ENCODE measurements at regions not wholly inside any gene's neighbourhood (a gene's known extent, or its start where the extent isn't known, plus 50 kb on each side); places are given as distances from the start of the nearest gene placed in this dataset.

- TF ChIP-seq PHF8 (conservative IDR thresholded peaks at IDR 0.05; ENCODE audit: low read depth, low read length) (no peak), GABPA (IDR thresholded peaks at IDR 0.05; ENCODE audit: borderline replicate concordance, insufficient read depth, low read length) (no peak), RXRA (IDR thresholded peaks at IDR 0.05; ENCODE audit: insufficient read depth, low read depth, low read length) (no peak), MAFK (IDR thresholded peaks at IDR 0.05; ENCODE audit: low read depth, low read length) (no peak), CTCF (IDR thresholded peaks at IDR 0.05; ENCODE audit: control extremely low read depth in 1 of 3, insufficient read depth in 1 of 3, low read depth in 1 of 3, low read length in 3 of 3) (no peak), EZH2 (IDR thresholded peaks at IDR 0.05; ENCODE audit: low read depth, low read length, severe bottlenecking) (no peak), SIX5 (IDR thresholded peaks at IDR 0.05; ENCODE audit: low read depth, low read length) (no peak), SIRT6 (IDR thresholded peaks at IDR 0.05; ENCODE audit: low read length) (no peak), SP1 (IDR thresholded peaks at IDR 0.05; ENCODE audit: low read depth, low read length) (no peak), RAD21 (IDR thresholded peaks at IDR 0.05 in 1 of 2, conservative IDR thresholded peaks at IDR 0.05 in 1 of 2; ENCODE audit: low read depth in 2 of 2, low read length in 2 of 2) (no peak), CBX5 (IDR thresholded peaks at IDR 0.05; ENCODE audit: low read depth, low read length) (no peak), BRCA1 (IDR thresholded peaks at IDR 0.05; ENCODE audit: low read depth, low read length) (no peak), SIN3A (conservative IDR thresholded peaks at IDR 0.05 in 1 of 2, IDR thresholded peaks at IDR 0.05 in 1 of 2; ENCODE audit: low read depth in 1 of 2, low read length in 2 of 2) (no peak), TAF1 (IDR thresholded peaks at IDR 0.05; ENCODE audit: low read depth, low read length) (no peak)
These were observed 119.4 kb upstream of the SLC45A1 start for GRCh38 chr1:8198522-8198921.

Measured in H1 (cell line).